Muscle of leg (tissue), 3 donors: ENCODE measurements at regions not wholly inside any gene's neighbourhood (a gene's known extent, or its start where the extent isn't known, plus 50 kb on each side); places are given as distances from the start of the nearest gene placed in this dataset.

Source experiments
- DNase-seq: peaks from one replicate; pipeline ENCODE4 v3.0.0; 2013
- H3K27ac ChIP-seq: one replicate; pipeline ENCODE4 v1.5.1; 2013; ENCODE audit warnings: mild to moderate bottlenecking, low read length, control low read depth
- H3K27me3 ChIP-seq: one replicate; pipeline ENCODE4 v1.6.1; 2013; ENCODE audit warnings: low read length; ENCODE audit not compliant: control insufficient read depth, insufficient read depth
- H3K36me3 ChIP-seq: one replicate; pipeline ENCODE4 v1.6.1; 2013; ENCODE audit warnings: low read length; ENCODE audit not compliant: control insufficient read depth, insufficient read depth
- H3K4me1 ChIP-seq: one replicate; pipeline ENCODE4 v1.6.1; 2013; ENCODE audit warnings: low read length; ENCODE audit not compliant: control insufficient read depth, insufficient read depth
- H3K4me3 ChIP-seq: one replicate; pipeline ENCODE4 v1.5.1; 2013; ENCODE audit warnings: low read length, control low read depth
- H3K9me3 ChIP-seq: replicated peaks from 2 replicates; pipeline ENCODE4 v1.6.1; 2013; ENCODE audit warnings: low read depth, low read length; ENCODE audit not compliant: control insufficient read depth
- WGBS: methylation state at CpG from one replicate; pipeline ENCODE4 v1.1.5; 2013; ENCODE audit warnings: missing lambda C conversion rate; ENCODE audit not compliant: insufficient coverage; 5-methylcytosine and 5-hydroxymethylcytosine counted together

DNA sequence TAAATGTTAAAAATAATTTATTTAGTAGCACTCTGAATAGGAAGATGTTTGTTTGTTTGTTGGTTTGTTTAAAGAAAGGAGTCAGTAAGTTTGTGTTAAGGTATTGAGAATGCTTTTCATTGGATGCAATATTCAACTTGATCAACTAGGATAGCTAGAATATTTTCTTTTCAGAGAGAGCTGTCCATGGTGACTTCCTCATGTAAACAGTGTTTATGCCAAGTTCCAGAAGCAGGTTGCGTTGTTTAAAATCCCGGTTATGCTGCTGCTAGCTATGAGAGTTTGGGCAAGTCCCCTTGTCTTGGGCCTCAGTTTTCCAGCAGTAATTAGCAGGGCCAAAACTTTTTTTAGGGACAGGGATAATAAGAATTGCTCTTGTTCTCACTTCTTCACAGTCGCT is 876.2 kb upstream of the HS3ST1 start:
- no peaks in the 10 kb centered on the region for H3K9me3 ChIP-seq
- DNase-seq: no peak
- no peak overlapping the region for H3K27ac ChIP-seq
- no peaks in the 10 kb centered on the region for H3K27me3 ChIP-seq
- no peaks in the 10 kb centered on the region for H3K36me3 ChIP-seq
- no peak overlapping the region for H3K4me3 ChIP-seq
- H3K4me1 ChIP-seq: no peaks in the 10 kb centered on the region
- 20% methylated on average over 2 of the region's 3 CpGs for WGBS

DNA sequence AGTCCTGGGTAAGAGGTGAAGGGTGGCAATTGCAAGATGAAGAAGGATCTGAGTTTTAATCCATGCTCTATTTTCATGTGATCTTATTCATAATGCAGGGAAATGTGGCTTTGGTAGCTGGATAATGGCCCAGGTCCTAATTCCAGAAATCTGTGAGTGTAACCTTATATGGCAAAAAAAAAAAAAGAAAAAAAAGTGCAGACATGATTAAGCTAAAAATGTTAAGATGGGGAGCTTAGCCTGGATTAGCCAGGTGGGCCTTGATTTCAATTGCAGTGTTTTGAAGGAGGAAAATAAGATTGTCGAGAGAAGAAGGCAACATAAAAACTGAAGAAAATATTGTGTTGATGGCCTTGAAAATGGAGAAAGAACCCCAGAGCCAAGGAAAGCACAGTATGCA is 867.7 kb upstream of the HS3ST1 start:
- no peak overlapping the region for H3K4me3 ChIP-seq
- no peaks in the 10 kb centered on the region for H3K9me3 ChIP-seq
- DNase-seq: no peak
- no peaks in the 10 kb centered on the region for H3K4me1 ChIP-seq
- no peaks in the 10 kb centered on the region for H3K36me3 ChIP-seq
- no peaks in the 10 kb centered on the region for H3K27me3 ChIP-seq
- WGBS: no CpG with 5 or more reads among the region's 1 CpG
- H3K27ac ChIP-seq: no peak overlapping the region

DNA sequence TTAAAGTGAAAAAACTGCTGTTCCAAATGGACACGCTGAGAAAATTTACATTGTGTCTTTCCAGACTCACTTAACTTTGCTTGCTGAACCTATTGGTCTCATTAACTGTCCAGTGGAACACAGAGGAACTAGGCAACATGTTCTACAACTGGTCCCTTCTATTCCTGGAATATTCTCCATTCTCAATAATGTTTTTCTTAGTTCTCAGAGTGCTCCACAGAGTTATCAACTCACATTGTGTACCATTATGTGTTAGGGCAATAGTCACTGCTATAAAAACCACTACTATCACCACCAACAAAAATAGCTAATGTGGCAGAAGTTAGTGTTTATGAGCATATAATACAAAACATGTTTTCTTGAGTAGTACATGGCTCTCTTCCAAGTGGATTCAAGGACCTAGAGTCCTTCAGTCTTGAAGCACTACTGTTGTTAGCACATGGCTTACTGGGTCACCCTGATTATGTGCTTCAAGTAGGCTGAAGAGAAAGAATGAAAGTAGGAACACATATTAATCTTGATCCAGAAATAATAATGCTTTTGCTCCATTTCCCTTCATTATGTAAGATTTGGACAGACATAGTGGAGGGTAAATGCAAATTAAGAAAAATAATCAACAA is 865.3 kb upstream of the HS3ST1 start:
- Histone ChIP-seq H3K9me3 (no peaks in the 10 kb centered on the region), H3K36me3 (no peaks in the 10 kb centered on the region), H3K4me3 (no peak overlapping the region), H3K27ac (no peak overlapping the region), H3K27me3 (no peaks in the 10 kb centered on the region), H3K4me1 (no peaks in the 10 kb centered on the region)
- 100% methylated on average over 1 of the region's 1 CpG for WGBS
- no peak for DNase-seq

DNA sequence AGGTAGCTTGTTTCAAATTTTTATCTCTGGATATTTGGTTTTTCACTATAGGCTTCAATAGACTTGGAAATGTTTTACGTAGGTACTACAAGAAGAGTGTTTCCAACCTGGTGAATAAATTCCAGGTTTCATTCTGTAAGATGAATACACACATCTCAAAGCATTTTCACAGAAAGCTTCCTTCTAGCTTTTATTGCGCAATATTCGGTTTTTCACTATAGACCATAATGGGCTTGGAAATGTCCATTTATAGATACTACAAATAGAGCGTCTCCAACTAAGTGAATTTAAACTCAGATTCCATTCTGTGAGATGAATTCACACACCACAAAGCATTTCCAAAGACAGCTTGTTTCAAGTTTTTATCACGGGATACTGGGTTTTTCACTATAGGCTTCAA is 857.7 kb upstream of the HS3ST1 start:
- DNase-seq: no peak
- H3K27ac ChIP-seq: no peak overlapping the region
- no peaks in the 10 kb centered on the region for H3K36me3 ChIP-seq
- H3K4me1 ChIP-seq: no peaks in the 10 kb centered on the region
- H3K27me3 ChIP-seq: no peaks in the 10 kb centered on the region
- H3K4me3 ChIP-seq: no peak overlapping the region
- H3K9me3 ChIP-seq: peaks cover 3% of the 10 kb centered on the region
- WGBS: no CpG with 5 or more reads among the region's 5 CpGs

DNA sequence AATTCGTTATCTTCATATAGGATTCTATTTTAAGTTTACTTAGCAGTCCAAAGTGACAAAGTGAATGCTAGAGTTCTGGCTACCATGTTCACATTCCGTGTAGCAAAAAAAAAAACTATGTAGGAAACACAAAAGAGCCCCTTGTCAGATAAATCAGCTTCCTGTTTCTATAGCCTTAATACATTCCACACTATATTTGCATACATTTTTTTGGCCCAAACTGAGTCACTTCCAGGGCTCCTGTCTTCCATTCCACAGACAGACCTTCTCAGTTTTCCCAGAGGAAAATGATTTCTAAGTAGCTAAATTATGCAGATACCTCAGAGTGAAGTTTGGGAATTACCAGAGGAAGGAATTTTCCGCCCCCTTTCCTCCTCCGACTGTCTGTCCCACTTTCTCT is 841.9 kb upstream of the HS3ST1 start:
- Histone ChIP-seq H3K4me1 (no peaks in the 10 kb centered on the region), H3K9me3 (no peaks in the 10 kb centered on the region), H3K27me3 (no peaks in the 10 kb centered on the region), H3K27ac (no peak overlapping the region), H3K4me3 (no peak overlapping the region), H3K36me3 (no peaks in the 10 kb centered on the region)
- no peak for DNase-seq
- 40% methylated on average over 1 of the region's 4 CpGs for WGBS

DNA sequence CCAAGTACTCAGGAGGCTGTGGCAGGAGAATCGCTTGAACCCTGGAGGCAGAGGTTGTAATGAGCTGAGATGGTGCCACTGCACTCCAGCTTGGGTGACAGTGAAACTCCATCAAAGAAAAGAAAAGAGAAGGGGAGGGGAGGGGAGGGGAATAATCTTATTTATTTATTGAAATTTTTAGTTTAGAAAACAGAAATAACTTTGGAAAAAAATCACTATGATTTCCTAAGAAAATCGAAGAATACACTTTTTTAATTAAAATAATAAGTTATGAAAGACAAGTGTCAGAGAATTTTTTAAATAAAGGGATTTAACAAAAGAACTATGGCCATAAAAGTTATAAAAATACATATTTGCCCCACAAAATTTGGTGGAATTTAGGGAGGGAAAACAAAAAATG is 836.9 kb upstream of the HS3ST1 start:
- Histone ChIP-seq H3K4me3 (no peak overlapping the region), H3K4me1 (no peaks in the 10 kb centered on the region), H3K9me3 (no peaks in the 10 kb centered on the region), H3K27ac (no peak overlapping the region), H3K27me3 (no peaks in the 10 kb centered on the region), H3K36me3 (no peaks in the 10 kb centered on the region)
- no peak for DNase-seq
- WGBS: no CpG with 5 or more reads among the region's 2 CpGs

DNA sequence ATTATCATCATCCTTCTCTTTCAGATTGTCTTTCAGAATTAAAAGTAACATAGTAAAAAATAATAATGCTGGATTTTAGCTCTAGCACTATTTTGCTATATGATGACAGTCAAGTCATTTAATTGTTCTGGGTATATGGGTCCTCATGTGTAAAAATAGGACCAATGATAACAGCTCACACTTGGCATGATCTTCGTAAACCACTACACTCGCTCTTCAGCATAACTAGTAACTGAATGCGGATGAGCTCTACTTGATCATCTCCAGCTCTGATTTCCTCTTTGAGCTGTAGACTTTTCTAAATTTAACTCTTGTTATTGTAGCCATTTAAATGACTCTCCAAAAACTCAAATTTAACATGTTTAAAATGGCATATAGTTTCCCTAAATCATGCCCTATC is 831.8 kb upstream of the HS3ST1 start:
- DNase-seq: no peak
- no peak overlapping the region for H3K4me3 ChIP-seq
- no peaks in the 10 kb centered on the region for H3K36me3 ChIP-seq
- WGBS: no CpG with 5 or more reads among the region's 3 CpGs
- H3K4me1 ChIP-seq: no peaks in the 10 kb centered on the region
- H3K9me3 ChIP-seq: no peaks in the 10 kb centered on the region
- no peak overlapping the region for H3K27ac ChIP-seq
- no peaks in the 10 kb centered on the region for H3K27me3 ChIP-seq

DNA sequence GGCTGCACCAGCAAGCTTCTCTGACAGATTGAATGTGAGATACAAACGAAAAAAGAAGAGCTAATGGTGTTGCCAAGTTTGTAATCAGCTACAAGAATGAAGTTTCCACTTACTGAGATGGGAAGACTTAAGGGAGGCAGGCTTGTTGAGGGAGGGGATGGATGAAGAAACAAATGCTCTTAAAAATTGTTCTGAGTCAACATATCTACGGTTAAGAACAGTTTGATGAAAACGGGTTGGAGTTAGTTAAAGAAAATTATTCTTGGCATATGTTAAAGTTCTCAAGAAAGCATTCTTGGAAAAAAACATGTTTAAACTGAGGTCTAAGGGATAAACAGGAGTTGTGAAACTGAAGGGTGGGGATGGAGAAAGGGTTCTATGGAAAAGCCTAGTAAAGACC is 816.3 kb upstream of the HS3ST1 start:
- no peak overlapping the region for H3K27ac ChIP-seq
- no peaks in the 10 kb centered on the region for H3K36me3 ChIP-seq
- no peak for DNase-seq
- no peaks in the 10 kb centered on the region for H3K9me3 ChIP-seq
- H3K27me3 ChIP-seq: no peaks in the 10 kb centered on the region
- H3K4me3 ChIP-seq: no peak overlapping the region
- WGBS: 71% methylated on average over 1 of the region's 3 CpGs
- no peaks in the 10 kb centered on the region for H3K4me1 ChIP-seq

DNA sequence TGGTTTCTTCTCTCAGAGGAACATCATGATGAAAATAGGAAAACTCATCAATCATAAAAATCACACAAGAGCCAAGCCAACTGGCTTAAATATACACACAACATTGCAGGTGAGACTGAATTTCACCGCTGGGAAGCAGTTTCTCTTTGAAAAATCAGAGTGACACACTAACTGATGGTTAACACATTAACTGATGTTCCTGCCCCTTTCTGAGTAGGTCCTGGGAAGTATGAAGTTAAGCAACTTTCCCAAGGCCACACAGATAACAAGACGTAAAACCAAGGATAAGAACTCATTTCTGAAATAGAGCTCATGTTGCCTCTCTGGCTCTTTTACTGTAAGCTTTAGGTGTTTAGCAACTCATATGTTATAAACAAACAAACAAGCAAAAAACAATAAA is 813.7 kb upstream of the HS3ST1 start:
- Histone ChIP-seq H3K9me3 (no peaks in the 10 kb centered on the region), H3K27ac (no peak overlapping the region), H3K4me1 (no peaks in the 10 kb centered on the region), H3K36me3 (no peaks in the 10 kb centered on the region), H3K27me3 (no peaks in the 10 kb centered on the region), H3K4me3 (no peak overlapping the region)
- no peak for DNase-seq
- no CpG with 5 or more reads among the region's 2 CpGs for WGBS

DNA sequence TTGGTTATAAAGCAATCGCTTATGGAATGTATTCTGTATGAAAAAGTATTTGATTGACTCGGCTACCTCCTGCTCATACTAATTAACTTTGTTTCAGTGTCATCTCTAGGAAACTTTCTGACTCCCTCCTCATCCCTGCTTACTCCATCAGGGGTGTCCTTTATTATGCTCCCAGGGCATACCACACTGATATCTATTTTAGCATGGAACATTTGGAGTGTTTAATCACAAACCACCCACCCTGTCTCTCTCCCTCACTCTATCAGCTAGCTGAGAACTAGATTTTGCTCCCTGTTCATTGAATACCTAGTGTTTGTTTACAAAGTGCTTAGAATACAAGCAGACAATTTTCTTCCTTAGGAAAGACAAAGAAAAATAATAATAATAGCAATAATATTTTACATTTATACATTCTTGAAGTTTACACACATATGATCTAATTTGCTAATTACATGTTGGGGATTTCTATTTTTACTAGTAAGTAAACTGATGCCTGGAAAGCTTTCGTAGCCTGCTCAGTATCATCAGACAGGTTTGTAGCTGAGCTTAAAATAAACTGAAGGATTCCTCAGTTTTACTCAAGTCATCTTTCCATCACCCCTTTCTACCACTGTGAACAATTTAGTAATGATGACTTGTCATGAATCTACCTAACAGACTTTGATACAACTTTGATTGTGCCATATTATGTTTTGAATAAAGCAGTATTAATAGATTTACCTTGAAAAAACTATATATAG is 811.4 kb upstream of the HS3ST1 start:
- DNase-seq: no peak
- Histone ChIP-seq H3K27ac (no peak overlapping the region), H3K9me3 (no peaks in the 10 kb centered on the region), H3K27me3 (no peaks in the 10 kb centered on the region), H3K4me3 (no peak overlapping the region), H3K4me1 (no peaks in the 10 kb centered on the region), H3K36me3 (no peaks in the 10 kb centered on the region)
- WGBS: no CpG with 5 or more reads among the region's 3 CpGs

DNA sequence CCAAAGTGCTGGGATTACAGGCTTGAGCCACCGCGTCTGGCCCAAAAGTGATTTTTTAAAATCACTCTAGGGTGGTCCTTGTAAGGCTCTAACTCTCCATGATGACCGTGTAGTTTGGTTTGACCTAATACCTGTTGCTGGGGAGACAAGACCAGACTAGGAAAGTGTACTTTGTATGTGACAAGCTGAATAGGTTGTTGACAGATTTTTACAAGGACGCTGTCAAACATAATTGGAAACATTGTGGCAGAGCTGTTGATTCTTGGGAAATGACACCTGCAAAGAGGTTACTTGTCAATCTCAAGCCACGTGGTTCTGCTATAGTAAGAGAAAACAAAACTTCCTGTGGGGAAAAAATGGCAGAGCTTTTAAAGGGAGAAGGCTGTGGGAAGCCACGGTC is 802.4 kb upstream of the HS3ST1 start:
- Histone ChIP-seq H3K4me1 (no peaks in the 10 kb centered on the region), H3K36me3 (no peaks in the 10 kb centered on the region), H3K27ac (no peak overlapping the region), H3K27me3 (no peaks in the 10 kb centered on the region), H3K4me3 (no peak overlapping the region), H3K9me3 (no peaks in the 10 kb centered on the region)
- DNase-seq: no peak
- 40% methylated on average over 5 of the region's 6 CpGs for WGBS
